HL-60 (cell line): ENCODE measurements at regions not wholly inside any gene's neighbourhood (a gene's known extent, or its start where the extent isn't known, plus 50 kb on each side); places are given as distances from the start of the nearest gene placed in this dataset.

ENCODE experiments used
- POLR2AphosphoS5 ChIP-seq: IDR thresholded peaks from 2 replicates; pipeline ENCODE4 v1.6.1; 2012; ENCODE audit warnings: low read depth
- TF ChIP-seq, protein P1 (sequence below): IDR thresholded peaks from one replicate; pipeline ENCODE4 v1.5.1; 2011; ENCODE audit warnings: low read length, control low read depth, inconsistent platforms; ENCODE audit not compliant: insufficient read depth

- TF ChIP-seq POLR2AphosphoS5: no peak
- TF ChIP-seq, protein P1, sequence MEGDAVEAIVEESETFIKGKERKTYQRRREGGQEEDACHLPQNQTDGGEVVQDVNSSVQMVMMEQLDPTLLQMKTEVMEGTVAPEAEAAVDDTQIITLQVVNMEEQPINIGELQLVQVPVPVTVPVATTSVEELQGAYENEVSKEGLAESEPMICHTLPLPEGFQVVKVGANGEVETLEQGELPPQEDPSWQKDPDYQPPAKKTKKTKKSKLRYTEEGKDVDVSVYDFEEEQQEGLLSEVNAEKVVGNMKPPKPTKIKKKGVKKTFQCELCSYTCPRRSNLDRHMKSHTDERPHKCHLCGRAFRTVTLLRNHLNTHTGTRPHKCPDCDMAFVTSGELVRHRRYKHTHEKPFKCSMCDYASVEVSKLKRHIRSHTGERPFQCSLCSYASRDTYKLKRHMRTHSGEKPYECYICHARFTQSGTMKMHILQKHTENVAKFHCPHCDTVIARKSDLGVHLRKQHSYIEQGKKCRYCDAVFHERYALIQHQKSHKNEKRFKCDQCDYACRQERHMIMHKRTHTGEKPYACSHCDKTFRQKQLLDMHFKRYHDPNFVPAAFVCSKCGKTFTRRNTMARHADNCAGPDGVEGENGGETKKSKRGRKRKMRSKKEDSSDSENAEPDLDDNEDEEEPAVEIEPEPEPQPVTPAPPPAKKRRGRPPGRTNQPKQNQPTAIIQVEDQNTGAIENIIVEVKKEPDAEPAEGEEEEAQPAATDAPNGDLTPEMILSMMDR: no peak
Measured at GRCh38 chr5:87909382-87909781, 359.3 kb downstream of the TMEM161B start.
